Lower leg skin (tissue), 3 donors: ENCODE measurements at regions not wholly inside any gene's neighbourhood (a gene's known extent, or its start where the extent isn't known, plus 50 kb on each side); places are given as distances from the start of the nearest gene placed in this dataset.

ENCODE experiments used
- CTCF ChIP-seq, 3 donors: fragments of 450-650 bp; IDR thresholded peaks; one replicate each; pipeline ENCODE4 v1.5.1; 2016; ENCODE audit warnings: antibody characterized with exemption in 3 of 3, mild to moderate bottlenecking in 3 of 3, moderate library complexity in 2 of 3
- POLR2A ChIP-seq, 2 donors: fragments of 450-650 bp; IDR thresholded peaks; one replicate each; pipeline ENCODE4 v1.6.1; 2016 to 2017; ENCODE audit warnings: antibody characterized with exemption in 2 of 2, mild to moderate bottlenecking in 1 of 2, moderate library complexity in 1 of 2

- no peak for TF ChIP-seq POLR2A (IDR thresholded peaks at IDR 0.05)
- TF ChIP-seq CTCF (IDR thresholded peaks at IDR 0.05), result no peak
Measured at GRCh38 chr13:33610438-33611120, 207.4 kb upstream of the RFC3 start.
